H9 (cell line): ENCODE measurements at regions not wholly inside any gene's neighbourhood (a gene's known extent, or its start where the extent isn't known, plus 50 kb on each side); places are given as distances from the start of the nearest gene placed in this dataset.

ENCODE experiments used
- DNase-seq: peaks from one replicate; pipeline ENCODE4 v3.0.0-alpha.2; 2017
- H2AFZ ChIP-seq: one replicate; pipeline ENCODE4 v1.6.1; 2013; ENCODE audit warnings: mild to moderate bottlenecking, low read length, control low read depth, moderate library complexity
- H2AK5ac ChIP-seq: 2 replicates; pipeline ENCODE4 v1.6.1; 2013; ENCODE audit warnings: low read length, control low read depth, mixed read lengths; ENCODE audit not compliant: insufficient read length
- H2BK120ac ChIP-seq: one replicate; pipeline ENCODE4 v1.6.1; 2013; ENCODE audit warnings: low read depth, mild to moderate bottlenecking, low read length, control low read depth, inconsistent platforms; ENCODE audit not compliant: poor library complexity, severe bottlenecking
- H2BK12ac ChIP-seq: 2 replicates; pipeline ENCODE4 v1.6.1; 2013; ENCODE audit warnings: low read length, control low read depth, mixed read lengths, low read depth; ENCODE audit not compliant: insufficient read length
- H2BK15ac ChIP-seq: 2 replicates; pipeline ENCODE4 v1.6.1; 2013; ENCODE audit warnings: low read depth, low read length, control low read depth
- H2BK20ac ChIP-seq: one replicate; pipeline ENCODE4 v1.6.1; 2013; ENCODE audit warnings: low read depth, mild to moderate bottlenecking, low read length, control low read depth, inconsistent platforms; ENCODE audit not compliant: poor library complexity, severe bottlenecking
- H2BK5ac ChIP-seq: 2 replicates; pipeline ENCODE4 v1.6.1; 2013; ENCODE audit warnings: low read length, control low read depth, mixed read lengths; ENCODE audit not compliant: insufficient read length
- H3K14ac ChIP-seq: 2 replicates; pipeline ENCODE4 v1.6.1; 2013; ENCODE audit warnings: low read length, control low read depth; ENCODE audit not compliant: insufficient read depth
- H3K18ac ChIP-seq: 2 replicates; pipeline ENCODE4 v1.6.1; 2013; ENCODE audit warnings: low read depth, mild to moderate bottlenecking, mixed read lengths, low read length, control low read depth; ENCODE audit not compliant: insufficient read length
- H3K23ac ChIP-seq: 2 replicates; pipeline ENCODE4 v1.6.1; 2013; ENCODE audit warnings: low read length, control low read depth, mixed read lengths, low read depth; ENCODE audit not compliant: insufficient read length
- H3K23me2 ChIP-seq: 2 replicates; pipeline ENCODE4 v1.6.1; 2013; ENCODE audit warnings: low read depth, mild to moderate bottlenecking, mixed read lengths, low read length, control low read depth; ENCODE audit not compliant: insufficient read length, poor library complexity, severe bottlenecking
- H3K27ac ChIP-seq: 2 replicates; pipeline ENCODE4 v1.5.1; 2013; ENCODE audit warnings: low read length, control low read depth, mixed read lengths, low read depth; ENCODE audit not compliant: insufficient read length
- H3K27me3 ChIP-seq: 2 replicates; pipeline ENCODE4 v1.6.1; 2013; ENCODE audit warnings: low read length, control low read depth, inconsistent platforms; ENCODE audit not compliant: insufficient read depth
- H3K4ac ChIP-seq: 2 replicates; pipeline ENCODE4 v1.6.1; 2013; ENCODE audit warnings: low read depth, mild to moderate bottlenecking, control low read depth, inconsistent platforms, low read length, moderate library complexity
- H3K4me1 ChIP-seq: 2 replicates; pipeline ENCODE4 v1.6.1; 2013; ENCODE audit warnings: low read length, control low read depth, inconsistent platforms; ENCODE audit not compliant: insufficient read depth
- H3K4me2 ChIP-seq: 2 replicates; pipeline ENCODE4 v1.6.1; 2013; ENCODE audit warnings: low read length, control low read depth, mixed read lengths; ENCODE audit not compliant: insufficient read length, insufficient read depth
- H3K56ac ChIP-seq: 2 replicates; pipeline ENCODE4 v1.6.1; 2013; ENCODE audit warnings: low read depth, mild to moderate bottlenecking, mixed read lengths, low read length, control low read depth; ENCODE audit not compliant: insufficient read length
- H3K79me1 ChIP-seq: 2 replicates; pipeline ENCODE4 v1.6.1; 2013; ENCODE audit warnings: low read depth, mild to moderate bottlenecking, moderate library complexity, low read length, control low read depth, inconsistent platforms; ENCODE audit not compliant: insufficient read depth, poor library complexity, severe bottlenecking
- H3K79me2 ChIP-seq: 2 replicates; pipeline ENCODE4 v1.6.1; 2013; ENCODE audit warnings: low read length, control low read depth, inconsistent platforms; ENCODE audit not compliant: insufficient read depth
- H3K9ac ChIP-seq: 2 replicates; pipeline ENCODE4 v1.6.1; 2013; ENCODE audit warnings: low read length, control low read depth, mixed read lengths; ENCODE audit not compliant: insufficient read length; ENCODE audit errors: extremely low read depth
- H3K9me3 ChIP-seq: one replicate; pipeline ENCODE4 v1.6.1; 2013; ENCODE audit warnings: low read depth, low read length, inconsistent platforms; ENCODE audit not compliant: control insufficient read depth
- H3T11ph ChIP-seq: one replicate; pipeline ENCODE4 v1.6.1; 2013; ENCODE audit warnings: mild to moderate bottlenecking, low read length, control low read depth, inconsistent platforms
- H4K20me1 ChIP-seq: one replicate; pipeline ENCODE4 v1.6.1; 2013; ENCODE audit not compliant: control insufficient read depth, insufficient read length, insufficient read depth
- H4K5ac ChIP-seq: 2 replicates; pipeline ENCODE4 v1.6.1; 2013; ENCODE audit warnings: low read depth, mild to moderate bottlenecking, mixed read lengths, low read length, control low read depth; ENCODE audit not compliant: insufficient read length
- H4K8ac ChIP-seq: replicated peaks from 2 replicates; pipeline ENCODE4 v1.6.1; 2013; ENCODE audit warnings: low read length, control low read depth, mixed read lengths, low read depth; ENCODE audit not compliant: insufficient read length
- H4K91ac ChIP-seq: 2 replicates; pipeline ENCODE4 v1.6.1; 2013; ENCODE audit warnings: low read depth, mild to moderate bottlenecking, moderate library complexity, mixed read lengths, low read length, control low read depth; ENCODE audit not compliant: insufficient read length
- H3K27ac Mint-ChIP-seq, 3 experiments: 2 replicates in 2 of 3; 3 replicates in 1 of 3; pipeline ENCODE4 v1.8.0; 2020 to 2021; ENCODE audit warnings: mixed read lengths in 3 of 3, mild to moderate bottlenecking in 1 of 3, moderate library complexity in 1 of 3
- H3K27me3 Mint-ChIP-seq: 2 replicates; pipeline ENCODE4 v1.8.0; 2021; ENCODE audit warnings: low read depth, mild to moderate bottlenecking, moderate library complexity, mixed read lengths
- H3K36me3 Mint-ChIP-seq, 3 experiments: 2 replicates in 2 of 3; 3 replicates in 1 of 3; pipeline ENCODE4 v1.8.0; 2020 to 2021; ENCODE audit warnings: low read depth in 3 of 3, mixed read lengths in 3 of 3; ENCODE audit not compliant: insufficient read depth in 1 of 3
- H3K4me1 Mint-ChIP-seq, 2 experiments: 2 replicates each; pipeline ENCODE4 v1.8.0; 2020; ENCODE audit warnings: mixed read lengths in 2 of 2
- H3K4me3 Mint-ChIP-seq, 2 experiments: 2 replicates in 1 of 2; 3 replicates in 1 of 2; pipeline ENCODE4 v1.8.0; 2020 to 2021; ENCODE audit warnings: mild to moderate bottlenecking in 2 of 2, mixed read lengths in 2 of 2, moderate library complexity in 1 of 2
- H3K9me3 Mint-ChIP-seq, 2 experiments: 2 replicates in 1 of 2; 3 replicates in 1 of 2; pipeline ENCODE4 v1.8.0; 2020; ENCODE audit warnings: mild to moderate bottlenecking in 2 of 2, mixed read lengths in 2 of 2, moderate library complexity in 1 of 2
- WGBS: extraction: QIAGEN DNeasy Blood & Tissue Kit; methylation state at CpG from one replicate; pipeline ENCODE4 v1.1.7; 2013; ENCODE audit warnings: missing lambda C conversion rate, low lambda C conversion rate, mixed read lengths; ENCODE audit not compliant: insufficient read length; ENCODE audit errors: extremely low coverage; 5-methylcytosine and 5-hydroxymethylcytosine counted together
- TF ChIP-seq, protein P1 (sequence below): fragments of 200-600 bp; sonication (generic); conservative IDR thresholded peaks from 3 replicates; pipeline ENCODE4 v1.8.0; 2021; ENCODE audit warnings: antibody characterized with exemption, mild to moderate bottlenecking

DNA sequence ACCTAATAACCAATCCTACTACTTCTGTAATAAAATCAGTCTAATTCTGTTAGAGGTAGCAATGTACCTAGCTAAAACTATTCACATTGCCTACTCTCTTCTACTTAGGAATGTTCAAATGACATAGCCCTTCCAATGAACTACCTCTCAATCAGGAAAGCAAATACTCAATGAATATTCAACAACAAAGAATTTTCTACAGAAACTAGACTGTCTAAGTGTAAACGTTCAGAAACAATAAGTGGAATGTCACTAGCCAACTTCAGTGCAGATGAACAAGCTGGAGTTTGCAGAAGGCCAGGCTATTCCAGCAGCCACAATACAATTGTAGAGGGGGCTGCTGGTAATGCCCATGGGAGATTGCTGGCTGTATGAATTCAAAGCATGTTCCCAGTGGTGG is 743.2 kb upstream of the CDH10 start:
- H3K27me3 ChIP-seq: no peaks in the 10 kb centered on the region
- no peak overlapping the region for H3K27ac ChIP-seq
- peaks cover 3% of the 10 kb centered on the region for H3K79me1 ChIP-seq
- H3T11ph ChIP-seq: no peak overlapping the region
- Mint-ChIP-seq H3K4me3 (no peak overlapping the region), H3K9me3 (peaks cover 30 to 46% of the 10 kb centered on the region in 2 experiments), H3K36me3 (peaks cover 34 to 63% (median 55%) of the 10 kb centered on the region in 3 experiments), H3K27ac (no peak overlapping the region), H3K27me3 (no peaks in the 10 kb centered on the region; the same call in 1 of the 2 replicates), H3K4me1 (peaks cover 2 to 4% of the 10 kb centered on the region in 2 experiments; a peak in 1 of 4 replicates)
- H2BK15ac ChIP-seq: no peak overlapping the region
- no peak overlapping the region for H3K9ac ChIP-seq
- no peak overlapping the region for H4K5ac ChIP-seq
- H4K8ac ChIP-seq: no peak overlapping the region
- H3K4me1 ChIP-seq: no peaks in the 10 kb centered on the region
- TF ChIP-seq, protein P1, sequence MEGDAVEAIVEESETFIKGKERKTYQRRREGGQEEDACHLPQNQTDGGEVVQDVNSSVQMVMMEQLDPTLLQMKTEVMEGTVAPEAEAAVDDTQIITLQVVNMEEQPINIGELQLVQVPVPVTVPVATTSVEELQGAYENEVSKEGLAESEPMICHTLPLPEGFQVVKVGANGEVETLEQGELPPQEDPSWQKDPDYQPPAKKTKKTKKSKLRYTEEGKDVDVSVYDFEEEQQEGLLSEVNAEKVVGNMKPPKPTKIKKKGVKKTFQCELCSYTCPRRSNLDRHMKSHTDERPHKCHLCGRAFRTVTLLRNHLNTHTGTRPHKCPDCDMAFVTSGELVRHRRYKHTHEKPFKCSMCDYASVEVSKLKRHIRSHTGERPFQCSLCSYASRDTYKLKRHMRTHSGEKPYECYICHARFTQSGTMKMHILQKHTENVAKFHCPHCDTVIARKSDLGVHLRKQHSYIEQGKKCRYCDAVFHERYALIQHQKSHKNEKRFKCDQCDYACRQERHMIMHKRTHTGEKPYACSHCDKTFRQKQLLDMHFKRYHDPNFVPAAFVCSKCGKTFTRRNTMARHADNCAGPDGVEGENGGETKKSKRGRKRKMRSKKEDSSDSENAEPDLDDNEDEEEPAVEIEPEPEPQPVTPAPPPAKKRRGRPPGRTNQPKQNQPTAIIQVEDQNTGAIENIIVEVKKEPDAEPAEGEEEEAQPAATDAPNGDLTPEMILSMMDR: no peak
- no peak overlapping the region for H3K56ac ChIP-seq
- H2BK20ac ChIP-seq: no peak overlapping the region
- H3K23ac ChIP-seq: no peak overlapping the region
- no peak overlapping the region for H2BK5ac ChIP-seq
- H3K23me2 ChIP-seq: no peaks in the 10 kb centered on the region
- WGBS: no CpG with 5 or more reads among the region's 1 CpG
- H2AK5ac ChIP-seq: no peak overlapping the region
- no peak for DNase-seq
- no peak overlapping the region for H3K4me2 ChIP-seq
- H4K91ac ChIP-seq: no peak overlapping the region
- H3K4ac ChIP-seq: no peak overlapping the region
- H4K20me1 ChIP-seq: no peaks in the 10 kb centered on the region
- no peak overlapping the region for H3K18ac ChIP-seq
- H2BK12ac ChIP-seq: no peak overlapping the region
- H3K14ac ChIP-seq: no peak overlapping the region
- H2BK120ac ChIP-seq: no peak overlapping the region
- H3K9me3 ChIP-seq: peaks cover 27% of the 10 kb centered on the region
- no peak overlapping the region for H2AFZ ChIP-seq
- H3K79me2 ChIP-seq: no peaks in the 10 kb centered on the region
